DND-41 (cell line): ENCODE measurements at regions not wholly inside any gene's neighbourhood (a gene's known extent, or its start where the extent isn't known, plus 50 kb on each side); places are given as distances from the start of the nearest gene placed in this dataset.

Experiments used
- CTCF ChIP-seq: IDR thresholded peaks from 2 replicates; pipeline ENCODE4 v1.5.1; 2012; ENCODE audit warnings: borderline replicate concordance, low read length, moderate library complexity, mild to moderate bottlenecking; ENCODE audit not compliant: poor library complexity, severe bottlenecking; ENCODE audit errors: extremely low read depth
- EZH2 ChIP-seq: IDR thresholded peaks from 3 replicates; pipeline ENCODE4 v1.6.1; 2012; ENCODE audit warnings: borderline replicate concordance, low read depth, mild to moderate bottlenecking, moderate library complexity, low read length, inconsistent platforms; ENCODE audit not compliant: severe bottlenecking

- no peak for TF ChIP-seq CTCF
- no peak for TF ChIP-seq EZH2
These were observed 953.5 kb downstream of the CDH11 start for GRCh38 chr16:64168371-64168770.
